Left lung (tissue), 4 donors: ENCODE measurements at regions not wholly inside any gene's neighbourhood (a gene's known extent, or its start where the extent isn't known, plus 50 kb on each side); places are given as distances from the start of the nearest gene placed in this dataset.

Source experiments
- ATAC-seq: fragments of 200-7000 bp; cut with Tn5 transposase; one replicate; pipeline ENCODE4 v1.9.1; 2020; ENCODE audit warnings: moderate library complexity
- DNase-seq, 4 donors: peaks; one replicate each; pipeline ENCODE4 v3.0.0-alpha.2; 2013 to 2020
- H3K27ac ChIP-seq, 2 donors: fragments of 200-600 bp; sonication (generic) in 1 of 2; one replicate each; pipeline versions ENCODE4 v1.5.0 to v1.8.0; 2020 to 2021
- H3K27me3 ChIP-seq, 2 donors: fragments of 200-600 bp; sonication (generic) in 1 of 2; one replicate each; pipeline versions ENCODE4 v1.5.0 to v1.8.0; 2020 to 2021
- H3K36me3 ChIP-seq, 2 donors: fragments of 200-600 bp; sonication (generic) in 1 of 2; one replicate each; pipeline versions ENCODE4 v1.5.0 to v1.8.0; 2020 to 2021
- H3K4me1 ChIP-seq, 2 donors: fragments of 200-600 bp; one replicate each; pipeline ENCODE4 v1.8.0; 2021
- H3K4me3 ChIP-seq, 2 donors: fragments of 200-600 bp; sonication (generic) in 1 of 2; one replicate each; pipeline versions ENCODE4 v1.5.0 to v1.8.0; 2020 to 2021; ENCODE audit warnings: mild to moderate bottlenecking in 1 of 2
- H3K9me3 ChIP-seq, 2 donors: fragments of 200-600 bp; sonication (generic) in 1 of 2; one replicate each; pipeline versions ENCODE4 v1.5.0 to v1.8.0; 2020 to 2021
- CTCF ChIP-seq, 2 donors: fragments of 200-600 bp; sonication (generic) in 1 of 2; IDR thresholded peaks; one replicate each; pipeline versions ENCODE4 v1.5.0 to v1.8.0; 2021; ENCODE audit warnings: antibody characterized with exemption in 2 of 2
- intact Hi-C, 2 donors: fragments of 100-400 bp; cut with DNase I; formaldehyde crosslinking; loops; one replicate each; pipeline versions ENCODE4 v1.11.2 to v1.14.2; 2022
- donor health status: DM: no; HTN: yes; CAD: no.
- donor health status: DM: no; HTN: no; CAD: no.

- no peak overlapping the region for H3K27ac ChIP-seq
- intact Hi-C loops, result no loop called here
Observed at GRCh38 chr12:114735680-114736374, 51.9 kb upstream of the TBX3 start.

GRCh38 chr12:114735011-114735410, 51.0 kb upstream of the TBX3 start:
- ATAC-seq (no peak), DNase-seq (no peak)
- no peaks in the 10 kb centered on the region for H3K4me1 ChIP-seq
- no peaks in the 10 kb centered on the region for H3K9me3 ChIP-seq
- H3K27ac ChIP-seq, result no peak overlapping the region
- no peaks in the 10 kb centered on the region for H3K36me3 ChIP-seq
- TF ChIP-seq CTCF (IDR thresholded peaks at IDR 0.05), result no peak
- no peak overlapping the region for H3K4me3 ChIP-seq
- intact Hi-C loops, result no loop called here
- H3K27me3 ChIP-seq, result peaks cover 17 to 45% of the 10 kb centered on the region in 2 donors

More at GRCh38 chr12:114735680-114736374, 51.9 kb upstream of the TBX3 start:
- Histone ChIP-seq H3K9me3 (no peaks in the 10 kb centered on the region), H3K27me3 (peaks cover 17 to 45% of the 10 kb centered on the region in 2 donors), H3K4me3 (no peak overlapping the region), H3K4me1 (no peaks in the 10 kb centered on the region), H3K36me3 (no peaks in the 10 kb centered on the region)
- TF ChIP-seq CTCF (IDR thresholded peaks at IDR 0.05), result no peak
- ATAC-seq (no peak), DNase-seq (no peak)

- Histone ChIP-seq H3K27ac (no peak overlapping the region), H3K36me3 (no peaks in the 10 kb centered on the region), H3K27me3 (peaks cover 17 to 45% of the 10 kb centered on the region in 2 donors), H3K4me3 (no peak overlapping the region), H3K4me1 (no peaks in the 10 kb centered on the region), H3K9me3 (no peaks in the 10 kb centered on the region)
- intact Hi-C loops, result no loop called here
- ATAC-seq, result no peak
- no peak for TF ChIP-seq CTCF (IDR thresholded peaks at IDR 0.05)
- DNase-seq, result no peak
Observed at GRCh38 chr12:114733919-114734318, 49.9 kb upstream of the TBX3 start.
